Activated CD8-positive, alpha-beta memory T cell treated with anti-CD3 and anti-CD28 coated beads for 4 hours (primary cell): ENCODE measurements at regions not wholly inside any gene's neighbourhood (a gene's known extent, or its start where the extent isn't known, plus 50 kb on each side); places are given as distances from the start of the nearest gene placed in this dataset.

Source experiments
- DNase-seq, 2 donors: peaks; one replicate each; pipeline ENCODE4 v3.0.0-alpha.2; 2020; ENCODE audit warnings: low read depth in 2 of 2

- no peak for DNase-seq
Observed at GRCh38 chr6:21955053-21955595, 341.7 kb downstream of the PRL start.

GRCh38 chr6:21955951-21956350 is 340.9 kb downstream of the PRL start:
- DNase-seq = no peak

- DNase-seq = no peak
Observed at GRCh38 chr6:21958428-21958827, 338.4 kb downstream of the PRL start.

GRCh38 chr6:21961226-21961625 is 335.6 kb downstream of the PRL start:
- DNase-seq = no peak

GRCh38 chr6:21965016-21965415 is 331.8 kb downstream of the PRL start:
- DNase-seq = no peak

- no peak for DNase-seq
Observed at GRCh38 chr6:21965953-21966539, 330.8 kb downstream of the PRL start.

- DNase-seq = no peak
Observed at GRCh38 chr6:21967056-21967974, 329.5 kb downstream of the PRL start.

GRCh38 chr6:21968411-21968810 is 328.4 kb downstream of the PRL start:
- DNase-seq = no peak

GRCh38 chr6:21969192-21969591 is 327.6 kb downstream of the PRL start:
- DNase-seq = no peak

GRCh38 chr6:21970569-21971300 is 326.1 kb downstream of the PRL start:
- DNase-seq = no peak

GRCh38 chr6:21971541-21971940 is 325.3 kb downstream of the PRL start:
- DNase-seq = no peak

GRCh38 chr6:21972516-21972915 is 324.3 kb downstream of the PRL start:
- no peak for DNase-seq

- DNase-seq = no peak
Observed at GRCh38 chr6:21977346-21977745, 319.5 kb downstream of the PRL start.

- no peak for DNase-seq
Observed at GRCh38 chr6:21981235-21981833, 315.5 kb downstream of the PRL start.

- no peak for DNase-seq
Observed at GRCh38 chr6:21984135-21984534, 312.7 kb downstream of the PRL start.

- no peak for DNase-seq
Observed at GRCh38 chr6:21984561-21984960, 312.3 kb downstream of the PRL start.

GRCh38 chr6:21985904-21986303 is 310.9 kb downstream of the PRL start:
- DNase-seq = no peak

GRCh38 chr6:21986703-21987102 is 310.1 kb downstream of the PRL start:
- no peak for DNase-seq

- no peak for DNase-seq
Observed at GRCh38 chr6:21987501-21987957, 309.3 kb downstream of the PRL start.

GRCh38 chr6:21990577-21990976 is 306.3 kb downstream of the PRL start:
- DNase-seq = no peak

GRCh38 chr6:21992178-21992967 is 304.5 kb downstream of the PRL start:
- DNase-seq = no peak
